ENCODE measurements at regions not wholly inside any gene's neighbourhood (a gene's known extent, or its start where the extent isn't known, plus 50 kb on each side); places are given as distances from the start of the nearest gene placed in this dataset.

- DNase-seq (ENCODE audit: low spot score): no peak
- Mint-ChIP-seq H3K27me3 (ENCODE audit: low read depth) (peaks cover 8% of the 10 kb centered on the region), H3K27ac (no peak overlapping the region), H3K36me3 (ENCODE audit: low read depth) (no peaks in the 10 kb centered on the region), H3K4me3 (no peak overlapping the region), H3K4me1 (ENCODE audit: low read depth) (no peaks in the 10 kb centered on the region), H3K9me3 (no peaks in the 10 kb centered on the region)
Measured at GRCh38 chr3:153702106-153702505, 419.1 kb upstream of the ARHGEF26 start.

GRCh38 chr3:153704115-153704514 is 417.1 kb upstream of the ARHGEF26 start:
- no peaks in the 10 kb centered on the region for H3K36me3 Mint-ChIP-seq (ENCODE audit: low read depth)

GRCh38 chr3:153706706-153707105 is 414.5 kb upstream of the ARHGEF26 start:
- Mint-ChIP-seq H3K27me3 (ENCODE audit: low read depth) (peaks cover 2% of the 10 kb centered on the region), H3K36me3 (ENCODE audit: low read depth) (no peaks in the 10 kb centered on the region), H3K4me1 (ENCODE audit: low read depth) (no peaks in the 10 kb centered on the region)

More at GRCh38 chr3:153704115-153704514, 417.1 kb upstream of the ARHGEF26 start:
- DNase-seq (ENCODE audit: low spot score): no peak
- peaks cover 8% of the 10 kb centered on the region for H3K27me3 Mint-ChIP-seq (ENCODE audit: low read depth)
- H3K27ac Mint-ChIP-seq: no peak overlapping the region
- H3K4me1 Mint-ChIP-seq (ENCODE audit: low read depth): no peaks in the 10 kb centered on the region
- no peak overlapping the region for H3K4me3 Mint-ChIP-seq
- no peaks in the 10 kb centered on the region for H3K9me3 Mint-ChIP-seq

GRCh38 chr3:153714016-153714415 is 407.2 kb upstream of the ARHGEF26 start:
- Mint-ChIP-seq H3K27me3 (ENCODE audit: low read depth) (no peaks in the 10 kb centered on the region), H3K9me3 (no peaks in the 10 kb centered on the region), H3K36me3 (ENCODE audit: low read depth) (no peaks in the 10 kb centered on the region), H3K4me1 (ENCODE audit: low read depth) (no peaks in the 10 kb centered on the region), H3K27ac (no peak overlapping the region), H3K4me3 (no peak overlapping the region)
- no peak for DNase-seq (ENCODE audit: low spot score)

More at GRCh38 chr3:153706706-153707105, 414.5 kb upstream of the ARHGEF26 start:
- Mint-ChIP-seq H3K27ac (no peak overlapping the region), H3K9me3 (no peaks in the 10 kb centered on the region), H3K4me3 (no peak overlapping the region)
- DNase-seq (ENCODE audit: low spot score): no peak

- Mint-ChIP-seq H3K27me3 (ENCODE audit: low read depth) (no peaks in the 10 kb centered on the region), H3K9me3 (no peaks in the 10 kb centered on the region), H3K27ac (no peak overlapping the region), H3K4me1 (ENCODE audit: low read depth) (no peaks in the 10 kb centered on the region), H3K36me3 (ENCODE audit: low read depth) (no peaks in the 10 kb centered on the region), H3K4me3 (no peak overlapping the region)
- no peak for DNase-seq (ENCODE audit: low spot score)
Measured at GRCh38 chr3:153714588-153715290, 406.5 kb upstream of the ARHGEF26 start.

- Mint-ChIP-seq H3K4me1 (ENCODE audit: low read depth) (no peaks in the 10 kb centered on the region), H3K36me3 (ENCODE audit: low read depth) (no peaks in the 10 kb centered on the region), H3K9me3 (no peaks in the 10 kb centered on the region), H3K4me3 (no peak overlapping the region), H3K27ac (no peak overlapping the region), H3K27me3 (ENCODE audit: low read depth) (no peaks in the 10 kb centered on the region)
- DNase-seq (ENCODE audit: low spot score): no peak
Measured at GRCh38 chr3:153722157-153722556, 399.0 kb upstream of the ARHGEF26 start.

GRCh38 chr3:153731071-153731470 is 390.1 kb upstream of the ARHGEF26 start:
- no peak for DNase-seq (ENCODE audit: low spot score)
- no peak overlapping the region for H3K4me3 Mint-ChIP-seq
- H3K27me3 Mint-ChIP-seq (ENCODE audit: low read depth): peaks cover 3% of the 10 kb centered on the region
- no peaks in the 10 kb centered on the region for H3K36me3 Mint-ChIP-seq (ENCODE audit: low read depth)
- peaks cover 5% of the 10 kb centered on the region for H3K9me3 Mint-ChIP-seq
- H3K4me1 Mint-ChIP-seq (ENCODE audit: low read depth): no peaks in the 10 kb centered on the region
- H3K27ac Mint-ChIP-seq: no peak overlapping the region

GRCh38 chr3:153734777-153735551 is 386.2 kb upstream of the ARHGEF26 start:
- no peak for DNase-seq (ENCODE audit: low spot score)
- no peak overlapping the region for H3K27ac Mint-ChIP-seq
- H3K4me1 Mint-ChIP-seq (ENCODE audit: low read depth): no peaks in the 10 kb centered on the region
- no peaks in the 10 kb centered on the region for H3K36me3 Mint-ChIP-seq (ENCODE audit: low read depth)
- H3K27me3 Mint-ChIP-seq (ENCODE audit: low read depth): no peaks in the 10 kb centered on the region
- H3K9me3 Mint-ChIP-seq: peaks cover 5% of the 10 kb centered on the region
- H3K4me3 Mint-ChIP-seq: no peak overlapping the region

GRCh38 chr3:153740109-153740508 is 381.1 kb upstream of the ARHGEF26 start:
- H3K36me3 Mint-ChIP-seq (ENCODE audit: low read depth): no peaks in the 10 kb centered on the region
- DNase-seq (ENCODE audit: low spot score): no peak
- no peak overlapping the region for H3K4me3 Mint-ChIP-seq
- H3K4me1 Mint-ChIP-seq (ENCODE audit: low read depth): no peaks in the 10 kb centered on the region
- no peaks in the 10 kb centered on the region for H3K9me3 Mint-ChIP-seq
- H3K27me3 Mint-ChIP-seq (ENCODE audit: low read depth): no peaks in the 10 kb centered on the region
- H3K27ac Mint-ChIP-seq: no peak overlapping the region

- no peaks in the 10 kb centered on the region for H3K4me1 Mint-ChIP-seq (ENCODE audit: low read depth)
- H3K36me3 Mint-ChIP-seq (ENCODE audit: low read depth): no peaks in the 10 kb centered on the region
- peaks cover 5% of the 10 kb centered on the region for H3K27me3 Mint-ChIP-seq (ENCODE audit: low read depth)
- H3K4me3 Mint-ChIP-seq: no peak overlapping the region
- no peaks in the 10 kb centered on the region for H3K9me3 Mint-ChIP-seq
- no peak overlapping the region for H3K27ac Mint-ChIP-seq
- no peak for DNase-seq (ENCODE audit: low spot score)
Measured at GRCh38 chr3:153744889-153745288, 376.3 kb upstream of the ARHGEF26 start.

- no peaks in the 10 kb centered on the region for H3K9me3 Mint-ChIP-seq
- H3K27ac Mint-ChIP-seq: no peak overlapping the region
- no peaks in the 10 kb centered on the region for H3K4me1 Mint-ChIP-seq (ENCODE audit: low read depth)
- no peak overlapping the region for H3K4me3 Mint-ChIP-seq
- peaks cover 5% of the 10 kb centered on the region for H3K27me3 Mint-ChIP-seq (ENCODE audit: low read depth)
- H3K36me3 Mint-ChIP-seq (ENCODE audit: low read depth): no peaks in the 10 kb centered on the region
- DNase-seq (ENCODE audit: low spot score): no peak
Measured at GRCh38 chr3:153746211-153746610, 375.0 kb upstream of the ARHGEF26 start.

GRCh38 chr3:153749070-153749610 is 372.1 kb upstream of the ARHGEF26 start:
- no peak for DNase-seq (ENCODE audit: low spot score)
- Mint-ChIP-seq H3K9me3 (no peaks in the 10 kb centered on the region), H3K27ac (no peak overlapping the region), H3K4me1 (ENCODE audit: low read depth) (no peaks in the 10 kb centered on the region), H3K36me3 (ENCODE audit: low read depth) (no peaks in the 10 kb centered on the region), H3K27me3 (ENCODE audit: low read depth) (peaks cover 5% of the 10 kb centered on the region), H3K4me3 (no peak overlapping the region)

GRCh38 chr3:153752405-153753027 is 368.7 kb upstream of the ARHGEF26 start:
- no peak overlapping the region for H3K27ac Mint-ChIP-seq

GRCh38 chr3:153753035-153753434 is 368.2 kb upstream of the ARHGEF26 start:
- Mint-ChIP-seq H3K36me3 (ENCODE audit: low read depth) (no peaks in the 10 kb centered on the region), H3K27me3 (ENCODE audit: low read depth) (peaks cover 2% of the 10 kb centered on the region), H3K9me3 (no peaks in the 10 kb centered on the region), H3K4me3 (no peak overlapping the region), H3K4me1 (ENCODE audit: low read depth) (no peaks in the 10 kb centered on the region), H3K27ac (no peak overlapping the region)
- DNase-seq (ENCODE audit: low spot score): no peak

More at GRCh38 chr3:153752405-153753027, 368.7 kb upstream of the ARHGEF26 start:
- no peak for DNase-seq (ENCODE audit: low spot score)
- Mint-ChIP-seq H3K36me3 (ENCODE audit: low read depth) (no peaks in the 10 kb centered on the region), H3K27me3 (ENCODE audit: low read depth) (peaks cover 2% of the 10 kb centered on the region), H3K4me3 (no peak overlapping the region), H3K9me3 (no peaks in the 10 kb centered on the region), H3K4me1 (ENCODE audit: low read depth) (no peaks in the 10 kb centered on the region)

Data from T-helper 2 cell treated with Interferon-gamma antibody and Interleukin-4, amounts not matched to agents 5 μg/mL and 100 μg/mL, for 36 hours (primary cell).